HFFc6 (cell line): ENCODE measurements at regions not wholly inside any gene's neighbourhood (a gene's known extent, or its start where the extent isn't known, plus 50 kb on each side); places are given as distances from the start of the nearest gene placed in this dataset.

ENCODE experiments used
- DNase-seq: peaks from one replicate; pipeline ENCODE4 v3.0.0-alpha.2; 2018
- H3K27ac Mint-ChIP-seq: 2 replicates; pipeline ENCODE4 v1.8.0; 2020; ENCODE audit warnings: mild to moderate bottlenecking, mixed read lengths
- H3K27me3 Mint-ChIP-seq: 2 replicates; pipeline ENCODE4 v1.8.0; 2021; ENCODE audit warnings: mild to moderate bottlenecking, moderate library complexity, mixed read lengths; ENCODE audit not compliant: insufficient read depth
- H3K36me3 Mint-ChIP-seq: 2 replicates; pipeline ENCODE4 v1.8.0; 2021; ENCODE audit warnings: low read depth, mixed read lengths
- H3K4me1 Mint-ChIP-seq: 2 replicates; pipeline ENCODE4 v1.8.0; 2020; ENCODE audit warnings: low read depth, mixed read lengths
- H3K4me3 Mint-ChIP-seq: 2 replicates; pipeline ENCODE4 v1.8.0; 2020; ENCODE audit warnings: mild to moderate bottlenecking, moderate library complexity, mixed read lengths
- H3K9me3 Mint-ChIP-seq: 2 replicates; pipeline ENCODE4 v1.8.0; 2020; ENCODE audit warnings: mild to moderate bottlenecking, mixed read lengths
- CTCF ChIP-seq: fragments of 200-600 bp; sonication (generic); IDR thresholded peaks from 2 replicates; pipeline ENCODE4 v1.5.0; 2021; ENCODE audit warnings: antibody characterized with exemption, mild to moderate bottlenecking

- no peak overlapping the region for H3K27ac Mint-ChIP-seq
- H3K27me3 Mint-ChIP-seq = no peaks in the 10 kb centered on the region; the same call in 1 of the 2 replicates
- peaks cover 5% of the 10 kb centered on the region; the same call in 1 of the 2 replicates for H3K36me3 Mint-ChIP-seq
- no peak overlapping the region for H3K4me3 Mint-ChIP-seq
- no peaks in the 10 kb centered on the region for H3K4me1 Mint-ChIP-seq
- peaks cover 30% of the 10 kb centered on the region for H3K9me3 Mint-ChIP-seq
- no peak for DNase-seq
- TF ChIP-seq CTCF = no peak
These were observed 1388.1 kb downstream of the AMY1C start for GRCh38 chr1:105137543-105138457.

- H3K4me1 Mint-ChIP-seq = no peaks in the 10 kb centered on the region
- H3K9me3 Mint-ChIP-seq = peaks cover 30% of the 10 kb centered on the region
- no peak for DNase-seq
- peaks cover 5% of the 10 kb centered on the region; the same call in 1 of the 2 replicates for H3K36me3 Mint-ChIP-seq
- H3K4me3 Mint-ChIP-seq = no peak overlapping the region
- no peak overlapping the region for H3K27ac Mint-ChIP-seq
- no peak for TF ChIP-seq CTCF
- H3K27me3 Mint-ChIP-seq = no peaks in the 10 kb centered on the region; the same call in 1 of the 2 replicates
These were observed 1388.8 kb downstream of the AMY1C start for GRCh38 chr1:105138458-105138893.

- no peak overlapping the region for H3K4me3 Mint-ChIP-seq
- no peak for DNase-seq
- H3K27me3 Mint-ChIP-seq = no peaks in the 10 kb centered on the region
- TF ChIP-seq CTCF = no peak
- peaks cover 12% of the 10 kb centered on the region for H3K9me3 Mint-ChIP-seq
- H3K36me3 Mint-ChIP-seq = no peaks in the 10 kb centered on the region
- H3K4me1 Mint-ChIP-seq = no peaks in the 10 kb centered on the region
- H3K27ac Mint-ChIP-seq = no peak overlapping the region
These were observed 1423.1 kb downstream of the AMY1C start for GRCh38 chr1:105172788-105173187.

- Mint-ChIP-seq H3K36me3 (no peaks in the 10 kb centered on the region), H3K27ac (no peak overlapping the region), H3K27me3 (no peaks in the 10 kb centered on the region), H3K4me3 (no peak overlapping the region), H3K4me1 (no peaks in the 10 kb centered on the region), H3K9me3 (peaks cover 16% of the 10 kb centered on the region)
- no peak for DNase-seq
- no peak for TF ChIP-seq CTCF
These were observed 1431.1 kb downstream of the AMY1C start for GRCh38 chr1:105180789-105181188.

- DNase-seq = no peak
- no peak overlapping the region for H3K27ac Mint-ChIP-seq
- no peak overlapping the region for H3K4me3 Mint-ChIP-seq
- H3K36me3 Mint-ChIP-seq = no peaks in the 10 kb centered on the region; the same call in 1 of the 2 replicates
- H3K4me1 Mint-ChIP-seq = no peaks in the 10 kb centered on the region
- H3K27me3 Mint-ChIP-seq = no peaks in the 10 kb centered on the region; the same call in 1 of the 2 replicates
- H3K9me3 Mint-ChIP-seq = peaks cover 31% of the 10 kb centered on the region
- no peak for TF ChIP-seq CTCF
These were observed 1455.2 kb downstream of the AMY1C start for GRCh38 chr1:105204836-105205371.
